Activated CD4-positive, CD25-positive, alpha-beta regulatory T cell treated with anti-CD3 and anti-CD28 coated beads, Interleukin-2, amount 50 U/mL, for 16 hours (primary cell): ENCODE measurements at regions not wholly inside any gene's neighbourhood (a gene's known extent, or its start where the extent isn't known, plus 50 kb on each side); places are given as distances from the start of the nearest gene placed in this dataset.

Experiments
- DNase-seq: peaks from one replicate; pipeline ENCODE4 v3.0.0-alpha.2; 2020; ENCODE audit warnings: low read depth, low spot score

DNA sequence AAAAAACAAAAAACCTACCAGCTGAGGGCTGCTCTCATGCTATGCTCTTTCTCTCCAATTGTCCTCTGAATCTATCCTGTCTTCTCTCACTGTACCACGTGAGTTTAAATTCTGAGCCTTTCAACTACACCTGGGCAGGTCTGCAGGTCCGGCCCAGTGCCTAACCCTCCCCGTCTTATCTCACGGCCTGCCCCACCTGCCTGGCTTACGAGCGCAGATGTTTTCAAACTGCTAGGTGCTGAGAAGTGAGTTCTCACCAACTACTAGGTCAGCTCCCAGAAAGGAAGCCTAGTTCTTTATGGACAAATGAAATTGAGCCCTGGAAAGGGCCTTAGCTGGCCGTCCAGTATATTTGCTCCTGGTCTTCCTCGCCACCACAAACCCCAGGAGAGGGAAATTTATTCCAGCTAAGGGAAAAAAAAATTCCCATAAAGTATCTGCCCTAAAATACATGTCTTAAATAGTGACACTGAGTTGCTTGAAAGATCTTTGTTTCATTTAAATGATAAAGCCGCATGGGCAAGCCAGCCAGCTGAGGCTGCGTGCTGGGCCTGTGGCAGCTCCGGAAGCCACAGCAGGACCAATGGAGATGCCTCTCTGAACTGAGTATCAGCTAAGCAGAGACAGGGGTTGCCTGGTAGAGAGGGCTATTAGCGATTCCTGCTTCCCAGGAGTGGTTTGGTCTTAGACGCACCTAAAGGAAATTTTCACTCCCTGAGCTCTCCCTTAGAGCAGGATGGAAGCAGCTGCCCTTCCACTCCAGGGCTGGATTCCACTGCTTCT lies 92.5 kb upstream of the NCK2 start:
- no peak for DNase-seq

DNA sequence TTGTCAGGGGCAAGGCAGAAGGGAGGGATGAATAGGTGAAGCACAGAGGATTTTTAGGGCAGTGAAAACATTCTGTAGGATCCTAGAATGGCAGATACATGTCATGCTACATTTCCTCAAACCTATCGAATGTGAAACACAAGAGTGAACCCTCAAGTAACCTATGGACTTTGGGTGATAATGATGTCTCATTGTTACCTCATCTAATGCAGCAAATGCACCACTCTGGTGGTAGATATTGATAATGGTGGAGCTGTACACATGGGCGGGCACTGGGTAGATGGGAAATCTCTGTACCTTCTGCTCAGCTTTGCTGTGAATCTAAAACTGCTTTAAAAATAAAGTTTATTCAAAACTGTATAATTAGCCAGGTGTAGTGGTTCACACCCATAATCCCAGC lies 95.2 kb upstream of the NCK2 start:
- DNase-seq: no peak

DNA sequence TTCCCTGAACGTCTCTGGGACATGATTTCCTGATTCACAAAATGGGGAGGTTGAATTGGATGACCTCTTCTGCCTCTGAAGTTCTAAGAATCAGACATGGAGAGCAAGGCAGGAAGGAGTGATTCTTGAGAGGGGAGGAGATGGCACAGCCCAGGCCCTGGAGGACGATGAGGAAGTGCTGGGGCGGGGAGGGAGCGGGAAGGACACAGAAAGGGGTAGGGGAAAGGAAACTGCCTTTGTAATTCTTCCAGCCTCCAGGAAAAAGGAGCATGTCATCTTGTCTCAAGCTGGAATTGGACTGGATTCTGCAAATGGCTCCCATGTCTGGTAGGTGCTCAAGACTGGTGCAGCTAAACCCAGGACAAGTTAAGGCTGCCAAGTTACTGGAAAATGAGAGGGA lies 97.0 kb upstream of the NCK2 start:
- DNase-seq: no peak

DNA sequence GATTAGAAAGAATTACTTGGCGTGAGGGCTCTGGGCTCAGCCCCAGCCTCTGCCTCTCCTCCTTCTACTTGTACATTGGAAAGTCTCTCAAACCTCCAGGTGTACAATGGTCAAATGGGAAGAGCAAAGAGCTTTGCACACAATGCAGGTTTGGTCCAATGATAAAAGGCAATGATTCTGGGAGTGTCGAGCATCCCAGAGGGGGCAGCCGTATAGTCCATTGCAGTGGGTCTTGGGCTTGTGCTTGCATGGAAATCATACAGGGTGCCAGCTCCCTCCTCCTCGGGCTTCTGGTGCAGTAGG lies 98.0 kb upstream of the NCK2 start:
- DNase-seq: no peak

DNA sequence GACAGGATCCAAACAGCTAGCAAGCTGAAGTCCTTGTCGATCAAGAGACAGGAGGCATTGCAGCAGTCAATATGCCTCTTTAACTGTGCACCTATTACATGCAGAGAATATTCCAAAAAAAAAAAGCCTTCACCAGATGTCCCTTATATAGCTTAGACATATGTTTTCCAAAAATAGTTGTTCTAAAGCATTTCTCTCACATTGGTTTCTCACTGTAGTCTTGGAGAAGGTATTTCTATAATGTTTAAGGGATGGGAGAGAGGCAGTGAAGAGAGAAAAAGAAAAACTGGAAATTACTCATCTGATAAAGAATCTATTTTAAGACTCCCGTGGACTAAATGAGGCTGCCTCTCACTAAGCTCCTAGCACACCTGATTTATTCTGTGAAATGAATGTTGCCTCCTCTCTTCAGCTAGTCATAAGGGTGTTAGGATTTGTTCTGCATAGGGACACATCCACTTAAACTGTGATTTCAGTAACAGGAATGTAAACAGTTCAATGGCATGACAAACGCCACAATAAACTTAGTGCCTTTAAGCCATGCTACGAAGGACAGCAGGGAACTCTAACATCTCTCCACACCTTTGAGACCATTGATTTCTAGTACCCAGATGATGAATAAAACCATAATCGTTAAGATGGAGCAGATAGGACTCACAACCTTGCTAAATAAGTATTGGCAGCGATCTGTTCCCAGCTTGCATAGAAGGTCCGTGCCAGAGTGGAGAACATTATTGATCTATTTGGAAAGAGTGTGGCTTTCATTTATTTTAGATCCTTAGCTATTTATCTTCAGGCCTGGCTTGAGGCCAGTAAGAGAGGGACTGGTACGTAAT lies 98.6 kb upstream of the NCK2 start:
- DNase-seq: no peak

DNA sequence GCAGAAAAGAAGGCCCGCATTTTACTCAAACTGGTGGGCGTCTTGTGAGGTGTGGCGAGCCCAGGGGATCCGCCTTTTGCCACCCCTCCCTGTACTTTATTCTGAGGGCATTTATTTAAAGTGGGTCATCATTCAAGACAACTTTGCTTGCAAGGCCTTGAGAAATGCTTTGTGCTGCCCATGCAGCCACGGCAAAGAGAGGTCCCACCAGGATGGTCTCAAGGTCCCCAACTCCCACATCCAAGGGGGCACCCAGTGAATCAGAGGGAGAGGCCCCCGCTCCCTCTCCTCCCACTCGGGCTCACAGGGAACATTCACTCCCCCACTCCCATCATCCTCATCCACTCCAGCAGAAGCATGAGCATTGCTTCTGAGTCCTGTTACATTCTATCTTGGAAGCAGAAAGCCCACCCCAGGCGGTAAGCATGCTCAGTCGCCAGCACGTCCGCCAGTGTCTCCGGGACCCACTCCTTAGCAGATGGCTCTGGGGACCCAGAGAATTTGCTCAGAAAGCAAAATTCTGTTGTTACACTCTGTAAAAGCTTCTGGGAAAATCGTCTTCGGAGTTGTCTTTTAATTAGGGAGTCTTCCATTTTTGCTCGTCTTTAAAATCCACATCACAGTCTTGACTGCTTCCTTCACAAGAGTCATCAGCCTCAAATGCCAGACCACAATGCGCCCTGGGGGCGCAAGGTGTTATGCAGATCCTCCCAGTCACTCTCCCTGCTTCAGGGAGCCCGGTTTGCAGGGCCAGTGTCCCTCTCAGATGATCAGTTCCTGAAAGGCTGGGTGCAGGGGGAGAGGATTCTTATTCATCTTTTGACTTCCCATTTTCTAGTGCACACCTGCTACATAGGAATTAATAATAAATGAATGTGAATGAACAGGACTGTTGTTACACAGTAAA lies 99.4 kb upstream of the NCK2 start:
- DNase-seq: no peak

DNA sequence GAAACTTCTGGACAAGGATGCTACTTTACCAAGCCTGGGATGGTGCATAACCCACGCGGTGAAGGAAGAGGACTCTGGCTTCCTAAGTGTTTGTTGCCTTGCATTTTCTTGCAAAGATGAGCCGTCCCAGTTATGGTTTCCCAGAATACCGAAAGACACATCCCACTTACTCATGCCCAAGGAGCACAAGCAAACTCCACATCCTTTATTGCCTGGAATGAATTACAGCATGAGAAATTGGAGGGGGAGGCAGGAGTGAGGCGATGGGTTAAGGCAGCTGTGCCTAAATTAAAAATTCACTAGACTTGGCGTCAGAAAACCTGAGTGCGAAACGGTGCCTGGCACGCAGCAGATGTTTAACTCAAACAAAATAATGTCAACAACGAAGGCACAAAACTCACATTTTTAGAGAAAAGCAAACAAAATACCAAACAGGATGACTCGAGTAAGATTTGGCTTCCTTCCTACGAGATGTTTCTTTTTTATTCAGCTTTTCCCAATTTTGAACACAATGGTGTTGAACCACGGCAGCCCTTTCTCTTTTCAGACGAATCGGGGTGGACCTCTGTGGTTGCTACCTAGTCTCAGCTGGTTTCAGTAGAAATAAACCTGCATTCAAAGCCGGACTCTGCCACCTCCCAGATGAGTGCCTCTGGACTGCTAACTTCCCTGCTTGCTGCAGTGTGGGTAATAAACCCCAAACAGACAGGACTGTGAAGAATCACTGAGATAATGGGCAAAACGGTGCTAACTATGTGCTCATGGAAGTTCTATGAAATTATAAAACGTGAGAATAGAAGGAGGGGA lies 100.3 kb upstream of the NCK2 start:
- no peak for DNase-seq

DNA sequence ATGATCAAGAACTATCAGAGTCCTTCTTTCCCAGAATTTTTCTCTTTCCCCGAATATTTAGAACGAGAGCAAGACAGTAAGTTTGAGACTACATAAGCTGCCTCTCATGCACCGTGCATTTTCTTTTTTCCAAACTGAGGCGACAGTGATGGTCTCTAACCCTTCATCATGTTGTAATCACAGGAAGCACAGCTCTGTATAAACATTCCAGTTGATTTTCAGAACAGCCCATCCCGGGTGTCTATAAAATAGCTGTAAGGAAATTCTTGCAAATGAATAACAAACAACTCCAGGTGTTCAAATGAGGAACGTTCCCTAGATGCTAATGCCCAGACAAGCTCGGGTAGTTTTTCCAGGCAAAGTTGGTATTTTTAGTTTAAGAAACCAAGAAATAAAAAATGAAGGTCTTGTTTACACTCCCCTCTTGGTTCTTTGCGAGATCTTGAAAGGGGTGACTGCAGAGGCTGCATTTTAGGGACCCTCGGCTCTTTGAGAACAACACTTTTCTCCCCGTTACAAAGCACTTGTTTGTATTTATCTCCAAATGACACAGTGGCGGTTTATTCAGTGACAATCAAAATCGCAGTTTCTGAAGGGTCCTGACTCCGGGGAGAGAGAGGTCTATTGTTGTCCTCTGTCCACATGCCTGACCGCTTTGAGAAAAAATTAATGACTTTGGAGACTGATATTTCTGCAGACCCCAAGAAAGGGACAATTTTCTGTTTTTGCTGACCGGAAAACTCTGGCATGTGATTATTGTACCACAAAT lies 101.1 kb upstream of the NCK2 start:
- DNase-seq: no peak

DNA sequence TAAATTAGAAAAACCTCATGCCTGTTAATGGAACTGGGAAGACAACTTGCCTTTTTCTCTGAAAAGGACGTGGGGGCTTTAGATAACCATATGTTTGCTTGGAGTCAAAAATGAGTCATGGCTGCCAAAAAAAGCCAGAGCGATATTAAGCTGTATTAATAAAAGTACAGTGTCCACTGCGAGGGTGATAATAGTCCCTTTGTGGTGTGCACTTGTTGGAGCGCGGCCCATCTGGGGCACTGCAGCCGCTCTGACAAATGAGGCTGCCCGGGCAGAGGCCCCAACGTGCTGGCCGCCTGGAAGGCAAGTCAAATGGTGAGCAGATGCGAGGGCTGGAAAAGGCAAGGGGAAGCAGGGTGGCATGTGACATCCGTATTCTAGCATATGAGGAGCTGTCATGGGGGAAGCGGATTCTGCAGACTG lies 103.3 kb upstream of the NCK2 start:
- DNase-seq: no peak

DNA sequence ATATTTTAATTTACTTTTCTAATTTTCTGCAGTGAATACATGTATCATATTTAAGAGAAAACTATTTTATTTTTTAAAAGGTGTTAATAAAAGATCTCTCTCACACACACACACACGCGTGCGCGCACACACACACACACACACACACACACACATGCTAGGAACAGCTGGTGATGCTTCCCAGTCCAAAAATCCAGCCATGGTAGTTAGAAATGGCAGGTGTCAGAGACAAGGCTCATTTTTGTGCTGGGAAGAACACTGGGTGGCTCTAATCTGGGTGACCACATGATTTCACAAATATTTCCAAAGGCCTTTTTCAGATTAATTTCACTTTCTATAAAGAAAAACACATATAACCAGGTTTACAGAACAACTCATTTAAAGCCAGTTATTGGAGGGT lies 104.5 kb upstream of the NCK2 start:
- no peak for DNase-seq

DNA sequence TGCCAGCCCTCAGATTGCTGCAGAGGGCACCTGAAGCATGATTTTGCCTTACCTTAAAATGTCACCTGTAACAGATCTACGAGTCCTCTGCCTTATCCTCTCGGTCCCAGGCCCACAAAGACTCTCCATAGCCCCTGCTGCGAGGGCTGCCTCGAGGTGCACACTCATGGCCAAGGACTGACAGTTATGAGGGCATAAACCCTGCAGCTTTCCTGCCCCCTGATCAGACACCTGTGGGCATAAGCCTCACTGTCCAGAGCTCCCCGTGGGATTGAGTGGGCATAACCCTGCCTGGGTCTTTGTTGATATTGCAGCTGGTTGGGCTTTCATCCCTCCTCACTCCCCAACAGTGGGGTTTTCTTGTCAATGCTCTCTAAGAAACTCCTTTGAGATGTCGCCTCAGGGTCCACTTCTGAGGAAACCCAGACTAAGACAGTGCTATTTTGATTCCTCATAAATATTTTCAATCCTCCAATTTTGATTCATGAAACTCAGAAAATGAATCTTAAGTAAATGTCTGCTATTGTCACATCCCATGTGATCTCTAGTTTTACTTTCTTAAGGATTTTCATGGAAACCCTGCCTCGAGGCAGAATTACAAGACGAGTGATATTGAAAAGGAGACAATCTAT lies 108.5 kb upstream of the NCK2 start:
- DNase-seq: no peak

DNA sequence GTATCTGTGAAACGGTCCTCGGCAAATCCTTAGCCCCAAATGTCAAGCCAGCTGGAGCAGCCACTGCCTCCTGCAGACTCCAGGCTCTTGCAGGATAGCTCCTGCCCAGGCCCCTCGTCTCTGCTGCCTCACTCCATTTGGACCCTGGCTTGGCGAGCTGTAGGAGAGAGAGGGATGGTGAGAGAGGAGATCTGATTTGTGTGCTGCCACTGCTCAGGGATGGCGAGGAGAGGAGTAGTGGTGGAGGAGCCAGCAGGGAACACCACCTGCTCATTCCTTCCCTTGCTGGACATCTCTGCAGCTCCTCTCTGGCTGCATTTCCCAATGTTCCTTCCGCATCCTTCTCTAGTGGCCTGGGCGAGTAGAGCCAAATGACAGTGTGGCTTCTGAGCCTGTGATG lies 109.1 kb upstream of the NCK2 start:
- DNase-seq: no peak

DNA sequence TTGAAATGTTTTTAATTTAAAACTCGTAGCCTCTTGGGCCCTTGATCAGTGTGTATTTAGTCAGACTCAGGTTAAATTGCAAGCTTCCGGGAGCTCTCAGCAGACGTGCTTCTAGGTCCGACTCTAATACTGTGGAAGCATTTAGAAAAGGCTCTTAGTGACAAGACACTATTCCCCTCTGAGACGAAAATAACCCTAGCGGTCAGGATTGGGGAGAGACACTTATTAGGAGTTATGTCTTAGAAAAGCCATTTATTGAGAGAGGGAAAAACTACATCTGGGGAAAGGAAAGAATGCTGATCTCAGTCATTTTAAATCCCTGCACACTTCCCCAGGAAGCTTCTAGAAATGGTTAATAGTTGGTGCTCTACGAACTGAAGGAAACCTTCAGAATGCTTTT lies 110.5 kb upstream of the NCK2 start:
- DNase-seq: no peak

DNA sequence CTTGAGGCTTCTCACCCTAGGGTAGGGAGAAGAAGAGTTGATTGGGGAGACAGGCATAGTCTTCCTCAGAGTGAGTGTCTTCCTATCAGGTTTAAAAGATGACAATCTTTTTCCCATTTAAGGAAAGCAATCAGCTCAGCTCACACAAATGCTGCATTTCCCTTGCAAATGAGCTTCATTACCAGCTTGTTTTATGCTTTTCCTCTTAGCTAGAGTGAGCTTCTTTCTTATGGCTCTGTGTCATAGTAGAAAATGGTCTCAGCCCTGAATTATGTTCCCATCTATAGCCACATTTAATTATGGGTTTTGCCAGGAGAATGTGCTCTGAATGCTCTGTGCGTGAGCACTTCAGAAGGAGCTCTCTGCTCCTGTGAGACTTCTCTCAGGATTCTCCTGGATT lies 112.8 kb upstream of the NCK2 start:
- DNase-seq: no peak

DNA sequence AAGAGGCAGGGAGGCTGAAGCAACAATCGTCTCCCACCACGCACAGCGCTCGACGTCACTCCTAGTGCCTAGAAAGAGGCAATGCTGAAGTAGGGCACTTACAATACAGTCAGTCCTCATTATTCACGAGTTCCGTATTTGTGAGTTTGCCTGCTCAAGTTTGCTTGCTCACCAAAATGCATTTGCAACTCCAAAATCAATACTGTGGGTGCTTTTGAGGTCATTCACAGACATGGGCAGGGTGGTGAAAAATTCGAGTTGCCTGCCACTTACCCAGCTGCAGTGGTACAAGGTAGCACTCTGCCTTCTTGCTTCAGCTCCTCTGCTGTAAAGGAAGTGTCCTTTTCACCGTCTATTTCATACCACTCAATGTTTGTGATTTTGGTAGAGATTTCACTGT lies 113.7 kb upstream of the NCK2 start:
- no peak for DNase-seq

DNA sequence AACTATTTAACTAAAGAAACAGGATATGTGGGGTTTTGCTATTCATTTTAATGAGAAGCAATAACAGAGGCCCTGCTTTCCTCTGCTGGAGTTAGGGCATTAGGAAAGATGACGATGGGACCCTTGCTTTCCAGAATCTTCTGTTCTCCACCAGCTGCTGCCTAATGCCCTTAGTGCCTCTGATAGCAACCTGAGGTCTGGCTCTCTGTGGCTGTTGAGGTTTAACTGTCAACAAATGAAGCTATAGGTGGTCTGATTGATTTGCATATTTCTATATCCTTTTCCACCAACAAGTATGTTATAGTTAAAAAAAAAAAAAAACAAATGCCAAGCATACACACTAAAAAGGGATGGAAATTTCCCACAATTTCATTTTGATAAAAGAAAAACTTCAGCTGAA lies 115.1 kb upstream of the NCK2 start:
- DNase-seq: no peak

DNA sequence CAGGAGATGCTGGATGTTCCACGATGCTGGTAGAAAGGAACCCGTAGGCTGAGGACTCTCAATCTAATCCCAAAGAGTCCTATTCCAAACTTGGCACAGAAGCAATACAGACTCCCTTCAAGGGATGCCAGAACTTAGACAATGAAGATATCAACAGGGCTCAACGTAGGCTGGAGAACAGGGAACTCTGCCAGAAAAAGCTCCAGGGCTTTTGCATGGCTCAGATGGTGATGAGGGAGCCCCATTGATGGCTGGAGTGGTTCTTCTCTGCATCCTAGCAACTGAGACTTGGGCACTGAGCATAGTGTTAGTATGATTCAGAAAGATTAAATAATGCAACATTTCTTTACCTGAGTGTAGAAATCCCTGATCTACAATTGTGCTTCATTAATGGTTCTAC lies 117.2 kb upstream of the NCK2 start:
- no peak for DNase-seq

DNA sequence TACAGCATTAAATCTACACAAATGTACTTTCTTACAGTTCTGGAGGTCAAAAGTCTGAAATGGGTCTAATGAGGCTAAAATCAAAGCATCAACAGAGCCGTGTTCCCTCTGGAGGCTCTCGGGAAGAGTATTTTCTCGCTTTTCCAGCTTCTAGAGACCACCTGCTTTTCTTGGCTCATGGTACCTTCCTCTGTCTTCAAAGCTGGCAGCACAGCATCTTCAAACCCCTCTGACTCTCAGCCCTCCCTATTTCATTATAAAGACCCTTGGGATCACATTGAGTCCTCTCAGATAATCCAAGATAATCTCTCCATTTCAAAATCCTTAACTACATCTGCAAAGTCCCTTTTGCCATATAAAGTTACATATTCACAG lies 117.8 kb upstream of the NCK2 start:
- no peak for DNase-seq

DNA sequence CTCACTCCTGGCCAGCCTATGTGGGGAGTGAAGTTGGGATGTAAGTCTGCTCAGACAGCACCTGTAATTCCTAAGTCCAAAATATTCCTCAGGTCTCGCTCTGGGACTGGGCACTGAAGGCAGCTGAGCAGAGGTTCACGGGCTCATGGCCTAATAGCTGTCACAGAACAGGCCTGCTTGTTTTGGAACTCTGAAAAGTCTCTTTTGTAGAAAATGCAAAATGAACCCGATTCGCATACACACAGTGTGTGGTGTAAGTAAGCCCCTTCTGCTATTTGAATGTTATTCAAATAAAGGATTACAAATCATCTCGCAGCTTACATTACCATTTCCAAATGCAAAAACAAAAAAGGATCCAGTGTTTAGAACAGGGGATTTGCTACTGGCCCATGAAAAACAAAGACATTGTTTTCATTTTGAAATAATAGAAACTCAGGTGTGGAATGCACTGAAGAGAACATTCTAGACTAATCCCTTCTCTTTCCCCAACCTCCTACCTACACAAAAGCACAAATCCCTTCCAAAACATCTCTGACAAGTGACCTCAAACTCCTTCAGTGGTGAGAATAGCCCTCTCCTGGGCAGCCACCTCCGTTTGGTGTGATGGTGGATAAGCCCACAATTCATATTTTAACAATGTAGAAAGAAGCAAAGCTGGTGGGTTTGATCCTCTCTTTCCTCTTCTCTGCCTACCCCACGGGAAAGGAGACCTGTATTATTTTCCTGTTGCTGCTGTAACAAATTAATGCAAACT lies 118.3 kb upstream of the NCK2 start:
- no peak for DNase-seq

DNA sequence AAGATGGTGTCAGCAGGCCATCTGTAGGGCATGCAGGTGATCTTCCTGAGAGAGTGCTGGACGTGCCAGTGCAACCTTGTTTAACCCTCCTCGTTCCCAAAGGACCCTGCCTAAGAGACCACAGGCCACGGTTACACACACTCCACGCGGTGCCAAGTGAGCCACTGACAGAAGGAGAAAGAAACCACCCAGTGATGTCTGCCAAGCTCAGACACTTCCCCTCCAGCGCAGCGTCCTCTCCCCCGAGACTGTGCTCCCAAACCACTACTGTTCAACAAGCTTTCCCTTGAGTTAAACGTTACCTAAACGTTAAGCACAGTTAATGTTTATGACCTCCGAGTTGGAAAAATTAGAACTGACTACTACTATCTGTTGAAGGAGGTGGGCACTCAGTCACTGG lies 119.1 kb upstream of the NCK2 start:
- no peak for DNase-seq
